ENCODE measurements at regions not wholly inside any gene's neighbourhood (a gene's known extent, or its start where the extent isn't known, plus 50 kb on each side); places are given as distances from the start of the nearest gene placed in this dataset.

- peak; percentile 57; the same call in 1 of the 3 replicates for ATAC-seq (ENCODE audit: insufficient read depth, low read depth)
- Histone ChIP-seq H3K36me3 (ENCODE audit: insufficient read depth, low read length) (no peaks in the 10 kb centered on the region), H3K9ac (ENCODE audit: low read depth, low read length) (no peak overlapping the region)
These were observed 309.3 kb downstream of the CASP12 start for GRCh38 chr11:104588970-104589369.

GRCh38 chr11:104588446-104588845 lies 309.8 kb downstream of the CASP12 start:
- ATAC-seq (ENCODE audit: insufficient read depth, low read depth) (no peak), DNase-seq (no peak)
- Histone ChIP-seq H2AFZ (ENCODE audit: low read depth, low read length) (no peak overlapping the region), H3K4me1 (ENCODE audit: insufficient read depth, low read length) (no peaks in the 10 kb centered on the region), H3K27me3 (ENCODE audit: insufficient read depth, low read length, poor library complexity) (no peaks in the 10 kb centered on the region), H3K36me3 (ENCODE audit: insufficient read depth, low read length) (no peaks in the 10 kb centered on the region), H3K9ac (ENCODE audit: low read depth, low read length) (no peak overlapping the region), H3K27ac (ENCODE audit: low read length) (no peak overlapping the region), H3K4me3 (ENCODE audit: low read depth in 1 of 2, low read length in 2 of 2) (no peak overlapping the region), H4K20me1 (ENCODE audit: insufficient read depth, low read length) (no peaks in the 10 kb centered on the region), H3K79me2 (ENCODE audit: insufficient read depth, low read length) (no peaks in the 10 kb centered on the region), H3K4me2 (ENCODE audit: insufficient read depth, low read length) (no peak overlapping the region), H3K9me3 (ENCODE audit: insufficient read depth, low read length, severe bottlenecking) (no peaks in the 10 kb centered on the region)
- TF ChIP-seq EZH2 (IDR thresholded peaks at IDR 0.05; ENCODE audit: borderline replicate concordance, low read depth, low read length, severe bottlenecking) (no peak), CTCF (IDR thresholded peaks at IDR 0.05; ENCODE audit: borderline replicate concordance, extremely low read depth, low read length, poor library complexity, severe bottlenecking) (no peak)

More at GRCh38 chr11:104588970-104589369, 309.3 kb downstream of the CASP12 start:
- Histone ChIP-seq H3K4me2 (ENCODE audit: insufficient read depth, low read length) (no peak overlapping the region), H3K4me1 (ENCODE audit: insufficient read depth, low read length) (peaks cover 3% of the 10 kb centered on the region), H2AFZ (ENCODE audit: low read depth, low read length) (no peak overlapping the region), H3K79me2 (ENCODE audit: insufficient read depth, low read length) (no peaks in the 10 kb centered on the region), H3K27ac (ENCODE audit: low read length) (no peak overlapping the region), H3K4me3 (ENCODE audit: low read depth in 1 of 2, low read length in 2 of 2) (no peak overlapping the region), H4K20me1 (ENCODE audit: insufficient read depth, low read length) (no peaks in the 10 kb centered on the region), H3K9me3 (ENCODE audit: insufficient read depth, low read length, severe bottlenecking) (no peaks in the 10 kb centered on the region), H3K27me3 (ENCODE audit: insufficient read depth, low read length, poor library complexity) (no peaks in the 10 kb centered on the region)
- DNase-seq: no peak
- TF ChIP-seq EZH2 (IDR thresholded peaks at IDR 0.05; ENCODE audit: borderline replicate concordance, low read depth, low read length, severe bottlenecking) (no peak), CTCF (IDR thresholded peaks at IDR 0.05; ENCODE audit: borderline replicate concordance, extremely low read depth, low read length, poor library complexity, severe bottlenecking) (no peak)

GRCh38 chr11:104584823-104585222 lies 313.4 kb downstream of the CASP12 start:
- no peak overlapping the region for H3K27ac ChIP-seq (ENCODE audit: low read length)
- H3K4me1 ChIP-seq (ENCODE audit: insufficient read depth, low read length): no peaks in the 10 kb centered on the region
- no peak for ATAC-seq (ENCODE audit: insufficient read depth, low read depth)
- no peaks in the 10 kb centered on the region for H3K79me2 ChIP-seq (ENCODE audit: insufficient read depth, low read length)
- no peak overlapping the region for H3K4me2 ChIP-seq (ENCODE audit: insufficient read depth, low read length)
- no peak overlapping the region for H2AFZ ChIP-seq (ENCODE audit: low read depth, low read length)
- H3K27me3 ChIP-seq (ENCODE audit: insufficient read depth, low read length, poor library complexity): no peaks in the 10 kb centered on the region
- DNase-seq: no peak
- H4K20me1 ChIP-seq (ENCODE audit: insufficient read depth, low read length): no peaks in the 10 kb centered on the region
- H3K9me3 ChIP-seq (ENCODE audit: insufficient read depth, low read length, severe bottlenecking): no peaks in the 10 kb centered on the region
- no peak overlapping the region for H3K9ac ChIP-seq (ENCODE audit: low read depth, low read length)
- no peak for TF ChIP-seq CTCF (IDR thresholded peaks at IDR 0.05; ENCODE audit: borderline replicate concordance, extremely low read depth, low read length, poor library complexity, severe bottlenecking)
- no peak for TF ChIP-seq EZH2 (IDR thresholded peaks at IDR 0.05; ENCODE audit: borderline replicate concordance, low read depth, low read length, severe bottlenecking)
- no peaks in the 10 kb centered on the region for H3K36me3 ChIP-seq (ENCODE audit: insufficient read depth, low read length)
- no peak overlapping the region for H3K4me3 ChIP-seq (ENCODE audit: low read depth in 1 of 2, low read length in 2 of 2)

- H3K27ac ChIP-seq (ENCODE audit: low read length): no peak overlapping the region
- no peaks in the 10 kb centered on the region for H3K36me3 ChIP-seq (ENCODE audit: insufficient read depth, low read length)
- no peak overlapping the region for H3K4me2 ChIP-seq (ENCODE audit: insufficient read depth, low read length)
- no peaks in the 10 kb centered on the region for H3K27me3 ChIP-seq (ENCODE audit: insufficient read depth, low read length, poor library complexity)
- no peak for DNase-seq
- no peak overlapping the region for H3K4me3 ChIP-seq (ENCODE audit: low read depth in 1 of 2, low read length in 2 of 2)
- ATAC-seq (ENCODE audit: insufficient read depth, low read depth): no peak
- H3K79me2 ChIP-seq (ENCODE audit: insufficient read depth, low read length): no peaks in the 10 kb centered on the region
- no peaks in the 10 kb centered on the region for H3K9me3 ChIP-seq (ENCODE audit: insufficient read depth, low read length, severe bottlenecking)
- H2AFZ ChIP-seq (ENCODE audit: low read depth, low read length): no peak overlapping the region
- TF ChIP-seq EZH2 (IDR thresholded peaks at IDR 0.05; ENCODE audit: borderline replicate concordance, low read depth, low read length, severe bottlenecking) (no peak), CTCF (IDR thresholded peaks at IDR 0.05; ENCODE audit: borderline replicate concordance, extremely low read depth, low read length, poor library complexity, severe bottlenecking) (no peak)
- H4K20me1 ChIP-seq (ENCODE audit: insufficient read depth, low read length): no peaks in the 10 kb centered on the region
- H3K9ac ChIP-seq (ENCODE audit: low read depth, low read length): no peak overlapping the region
- no peaks in the 10 kb centered on the region for H3K4me1 ChIP-seq (ENCODE audit: insufficient read depth, low read length)
These were observed 314.4 kb downstream of the CASP12 start for GRCh38 chr11:104583857-104584256.

All from DND-41 (cell line).